Activated CD8-positive, alpha-beta memory T cell treated with anti-CD3 and anti-CD28 coated beads, Interleukin-2, amount 50 U/mL, for 1 hour (primary cell): ENCODE measurements at regions not wholly inside any gene's neighbourhood (a gene's known extent, or its start where the extent isn't known, plus 50 kb on each side); places are given as distances from the start of the nearest gene placed in this dataset.

Experiments used
- DNase-seq: peaks from one replicate; pipeline ENCODE4 v3.0.0-alpha.2; 2020; ENCODE audit errors: extremely low read depth

GRCh38 chr2:37782155-37782673 is 110.8 kb upstream of the CDC42EP3 start:
- DNase-seq, result no peak

DNA sequence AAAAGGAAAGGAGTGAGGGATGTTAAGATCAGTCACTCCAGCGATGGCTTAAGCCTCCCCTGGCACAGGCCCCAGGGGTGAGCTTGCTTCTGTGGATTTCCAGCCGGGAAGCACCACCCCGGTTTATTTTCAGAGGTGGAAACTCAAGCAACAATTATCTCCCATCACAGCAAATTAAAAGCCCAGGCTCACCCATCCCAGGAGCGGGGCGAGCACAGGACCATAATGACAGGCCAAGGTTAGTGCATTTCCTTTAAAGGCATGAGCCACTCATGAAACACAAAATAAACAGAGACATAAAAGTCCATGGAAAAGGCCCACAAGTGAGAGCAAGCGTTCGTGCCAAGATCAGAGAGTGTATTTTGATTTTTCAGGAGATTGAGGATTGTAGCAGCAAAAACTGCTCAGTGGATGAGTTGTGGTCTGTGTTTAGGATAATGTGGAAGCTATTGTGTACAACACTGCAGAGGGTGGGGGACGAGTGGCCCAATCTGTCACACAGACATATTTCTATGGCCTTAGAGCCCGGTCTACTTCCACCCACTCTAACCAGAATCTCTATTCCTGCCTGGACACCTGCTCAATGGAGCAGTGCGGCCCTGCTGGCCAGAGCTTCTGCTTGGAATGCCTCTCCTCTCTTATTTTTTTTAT is 111.4 kb upstream of the CDC42EP3 start:
- DNase-seq, result no peak

- no peak for DNase-seq
Measured at GRCh38 chr2:37783545-37783944, 112.1 kb upstream of the CDC42EP3 start.

DNA sequence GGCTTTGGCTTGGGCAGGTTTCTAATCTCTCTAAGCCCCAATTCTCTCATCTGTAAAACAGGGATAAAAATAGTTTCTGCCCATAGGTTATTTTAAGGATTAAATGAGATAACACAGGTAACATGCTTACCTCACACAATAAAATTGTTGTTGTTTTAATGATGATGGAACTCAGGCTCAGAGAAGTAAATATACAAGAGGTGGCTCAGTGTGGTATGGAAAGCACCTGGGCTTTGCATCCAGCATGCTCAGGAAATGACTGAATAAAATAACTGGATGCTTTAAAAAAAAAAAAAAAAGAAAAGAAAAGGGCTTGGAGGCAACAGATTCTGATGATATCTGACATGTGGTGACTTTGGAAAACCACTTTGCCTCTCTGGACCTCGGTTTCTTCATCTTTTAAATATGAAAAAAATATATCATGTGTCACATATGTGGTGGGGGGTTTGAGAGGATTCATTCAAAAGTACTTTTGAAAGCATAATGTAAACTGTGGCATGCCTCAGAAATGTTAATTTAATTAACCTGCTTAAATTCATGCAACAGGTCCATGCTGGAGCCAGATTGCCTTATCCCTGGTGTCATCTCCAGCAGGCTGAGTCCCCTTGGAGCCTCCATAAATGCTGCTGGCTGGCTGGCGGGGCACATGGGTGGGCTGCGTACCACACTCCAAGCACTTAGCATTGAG is 112.8 kb upstream of the CDC42EP3 start:
- no peak for DNase-seq

DNA sequence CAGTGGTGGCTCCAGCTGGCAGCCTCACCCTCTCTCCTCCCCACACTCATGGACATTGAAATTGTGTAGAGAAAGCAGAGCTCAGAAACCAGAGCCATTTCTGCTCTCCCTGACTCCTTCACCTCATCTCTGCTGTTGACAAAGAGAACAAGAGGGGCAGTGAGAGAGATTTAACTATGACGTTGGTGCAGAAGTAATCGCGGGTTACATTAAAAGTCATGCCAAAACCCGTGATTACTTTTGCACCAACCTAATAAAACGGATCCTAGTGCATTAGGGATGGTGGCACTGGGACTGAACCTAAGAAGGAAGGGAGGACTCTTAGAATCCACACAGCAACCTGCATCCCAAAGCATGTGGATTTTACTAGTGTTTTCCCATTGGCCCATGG is 113.3 kb upstream of the CDC42EP3 start:
- DNase-seq, result no peak

- no peak for DNase-seq
Measured at GRCh38 chr2:37786191-37786698, 114.8 kb upstream of the CDC42EP3 start.

GRCh38 chr2:37786854-37787253 is 115.4 kb upstream of the CDC42EP3 start:
- no peak for DNase-seq

DNA sequence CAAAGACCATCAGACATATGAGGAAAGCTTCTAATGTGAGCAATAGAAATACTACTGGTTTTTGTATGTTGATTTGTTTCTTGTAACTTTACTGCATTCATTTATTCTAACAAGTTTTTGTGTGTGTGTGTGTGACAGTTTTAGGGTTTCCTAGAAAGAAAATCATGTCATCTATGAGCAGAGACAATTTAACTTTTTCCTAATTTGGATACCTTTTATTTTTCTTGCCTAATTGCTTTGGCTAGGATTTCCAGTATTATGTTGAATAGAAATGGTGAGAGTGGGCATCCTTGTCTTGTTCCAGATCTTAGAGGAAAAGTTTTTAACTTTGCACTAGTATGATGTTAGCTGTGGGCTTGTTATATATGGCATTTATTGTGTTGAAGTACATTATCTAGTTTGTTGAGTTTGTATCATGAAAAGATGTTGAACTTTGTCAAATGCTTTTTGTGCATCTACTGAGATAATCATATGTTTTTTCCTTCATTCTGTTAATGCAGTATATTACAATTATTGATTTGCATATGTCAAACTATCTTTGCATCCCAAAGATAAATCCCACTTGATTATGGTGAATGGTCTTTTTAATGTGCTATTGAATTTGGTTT is 117.3 kb upstream of the CDC42EP3 start:
- DNase-seq, result no peak

DNA sequence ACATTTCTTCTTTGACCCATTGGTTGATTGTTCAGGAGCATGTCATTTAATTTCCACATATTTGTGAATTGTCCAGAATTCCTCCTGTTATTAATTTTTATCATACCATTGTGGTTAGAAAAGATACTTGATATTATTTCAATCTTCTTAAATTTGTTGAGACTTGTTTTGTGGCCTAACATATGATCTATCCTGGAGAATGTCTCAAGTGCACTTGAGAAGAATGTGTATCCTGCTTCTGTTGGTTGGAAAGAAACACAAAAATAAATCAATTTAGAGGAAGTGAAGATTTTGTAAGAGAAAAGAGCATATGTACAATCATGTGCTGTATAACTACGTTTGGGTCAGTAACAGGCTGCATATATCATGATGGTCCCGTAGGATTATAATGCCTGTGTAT is 118.6 kb upstream of the CDC42EP3 start:
- no peak for DNase-seq

DNA sequence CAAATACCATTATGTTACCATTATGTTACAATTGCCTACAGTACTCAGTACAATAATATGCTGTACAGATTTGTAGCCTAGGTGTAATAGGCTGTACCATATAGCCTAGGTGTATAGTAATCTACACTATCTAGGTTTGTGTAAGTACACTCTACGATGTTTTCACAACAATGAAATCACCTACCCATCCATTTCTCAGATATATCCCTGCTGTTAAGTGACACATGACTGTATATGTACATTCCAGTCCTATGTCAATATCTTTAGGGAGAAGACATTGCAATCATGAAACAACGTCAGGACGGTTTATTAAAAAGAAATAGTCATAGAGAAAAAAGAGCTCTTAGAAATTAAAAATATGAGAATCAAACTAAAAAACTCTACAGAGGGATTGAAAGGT is 119.0 kb upstream of the CDC42EP3 start:
- no peak for DNase-seq

DNA sequence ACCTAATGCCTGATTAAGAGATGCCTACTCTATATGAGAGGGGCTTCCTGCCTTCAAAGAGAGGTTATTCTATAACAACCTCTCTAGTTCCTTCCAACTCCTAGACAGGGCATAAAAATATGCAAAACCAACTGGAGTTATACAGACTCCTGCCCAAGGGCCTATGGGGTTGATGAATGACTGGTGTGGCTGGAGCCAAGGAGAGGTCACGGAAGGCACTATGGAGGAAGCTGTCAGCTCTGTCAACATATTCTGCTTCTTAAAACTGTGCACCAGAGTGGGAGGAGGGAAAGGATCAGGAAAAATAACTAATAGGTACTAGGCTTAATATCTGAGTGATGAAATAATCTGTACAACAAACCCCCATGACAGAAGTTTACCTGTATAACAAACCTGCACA is 120.9 kb upstream of the CDC42EP3 start:
- DNase-seq, result no peak

DNA sequence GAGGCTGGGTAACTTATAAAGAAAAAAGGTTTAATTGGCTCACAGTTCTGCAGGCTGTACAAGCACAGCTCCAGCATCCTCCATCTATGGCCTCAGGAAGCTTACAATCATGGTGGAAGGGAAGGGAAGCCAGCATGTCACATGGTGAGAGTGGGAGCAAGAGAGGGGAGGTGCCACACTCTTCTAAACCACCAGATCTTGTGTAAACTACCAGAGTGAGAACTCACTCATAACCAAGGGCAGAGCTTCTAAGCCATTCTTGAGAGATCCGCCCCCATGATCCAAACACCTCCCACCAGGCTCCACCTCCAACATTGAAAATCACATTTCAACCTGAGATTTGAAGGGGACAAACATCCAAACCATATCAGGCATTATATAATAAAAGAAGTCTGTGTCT is 121.6 kb upstream of the CDC42EP3 start:
- DNase-seq, result no peak

GRCh38 chr2:37794717-37795116 is 123.3 kb upstream of the CDC42EP3 start:
- no peak for DNase-seq

GRCh38 chr2:37795456-37795855 is 124.0 kb upstream of the CDC42EP3 start:
- DNase-seq, result no peak

- no peak for DNase-seq
Measured at GRCh38 chr2:37795938-37796337, 124.5 kb upstream of the CDC42EP3 start.

- no peak for DNase-seq
Measured at GRCh38 chr2:37796481-37796880, 125.0 kb upstream of the CDC42EP3 start.

- DNase-seq, result no peak
Measured at GRCh38 chr2:37797081-37797480, 125.6 kb upstream of the CDC42EP3 start.

DNA sequence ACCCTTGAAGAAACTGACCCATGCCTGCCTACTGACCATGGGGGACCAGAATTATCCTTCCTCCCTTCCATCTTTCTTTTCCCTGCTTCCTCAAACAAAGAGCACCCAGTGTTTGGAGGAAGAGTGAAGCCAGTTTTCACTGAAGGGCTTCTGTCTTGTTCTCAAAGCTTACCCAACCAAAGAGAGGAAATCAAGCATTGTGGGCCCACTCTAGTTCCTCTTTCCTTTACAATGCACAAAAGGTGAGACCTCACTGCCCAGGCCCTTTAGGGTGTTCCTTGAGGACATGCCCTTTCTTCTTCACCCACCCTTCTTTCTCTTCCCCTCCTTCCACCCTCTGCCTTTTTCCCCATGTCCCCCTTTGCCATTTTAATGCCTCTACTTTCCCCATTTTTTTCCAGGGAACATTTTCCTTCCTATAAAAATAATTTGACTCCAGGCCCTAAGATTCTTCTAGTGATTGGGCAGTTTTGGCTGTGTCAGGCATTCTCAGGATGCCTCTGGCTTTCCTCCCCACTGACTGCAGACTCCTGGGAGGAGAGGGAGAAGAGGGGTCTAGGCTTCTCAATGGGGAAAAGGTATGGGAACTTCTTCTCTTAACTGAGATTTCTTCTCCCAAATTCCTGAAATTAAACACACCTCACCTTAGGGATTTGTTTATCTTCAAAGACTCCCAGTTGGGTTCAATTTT is 126.6 kb upstream of the RMDN2 start:
- no peak for DNase-seq

DNA sequence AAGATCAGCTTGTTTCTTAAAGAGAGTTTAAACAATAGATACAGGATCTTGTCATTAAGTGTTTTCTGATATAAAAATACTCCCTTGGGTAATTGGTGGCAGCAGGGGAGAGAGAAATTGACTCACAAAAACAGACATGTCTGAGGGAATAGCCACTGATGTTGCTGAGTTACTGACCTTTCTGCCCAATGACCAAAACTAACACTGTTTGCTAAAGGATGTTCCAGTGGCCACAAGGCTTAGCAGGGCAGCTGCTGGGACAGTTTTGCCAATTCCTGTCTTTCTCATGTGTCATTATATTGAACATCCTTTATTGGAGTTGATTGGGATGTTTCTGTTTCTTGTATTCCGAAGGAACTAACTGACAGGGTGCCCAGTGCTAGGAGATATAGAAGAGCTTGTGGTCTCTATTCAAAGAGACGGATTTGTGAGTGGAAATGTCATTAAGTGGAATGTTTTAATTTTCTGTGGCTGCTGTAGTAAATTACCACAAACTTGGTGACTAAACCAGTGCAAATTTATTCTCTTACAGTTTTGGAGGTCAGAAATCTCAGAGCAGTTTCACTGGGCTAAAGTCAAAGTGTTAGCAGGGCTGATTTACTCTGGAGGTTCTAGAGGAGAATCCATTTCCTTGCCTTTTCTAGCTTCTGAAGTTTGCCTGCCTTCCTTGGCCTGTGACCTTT is 124.8 kb upstream of the RMDN2 start:
- DNase-seq, result no peak

GRCh38 chr2:37802211-37802752 is 122.8 kb upstream of the RMDN2 start:
- DNase-seq, result no peak

- DNase-seq, result no peak
Measured at GRCh38 chr2:37802899-37803379, 122.1 kb upstream of the RMDN2 start.
